Neural cell (in vitro differentiated cells): ENCODE measurements at regions not wholly inside any gene's neighbourhood (a gene's known extent, or its start where the extent isn't known, plus 50 kb on each side); places are given as distances from the start of the nearest gene placed in this dataset.

ENCODE experiments used
- H2AFZ ChIP-seq: fragments of 200-600, 300-800 bp; sonication (generic), shearing (Covaris generic); 2 replicates; pipeline ENCODE4 v1.6.0; 2014; ENCODE audit warnings: low read depth, mild to moderate bottlenecking, antibody characterized with exemption, low read length, moderate library complexity
- H3F3A ChIP-seq: fragments of 200-600 bp; shearing (Covaris generic); 2 replicates; pipeline ENCODE4 v1.6.1; 2016; ENCODE audit warnings: mild to moderate bottlenecking, moderate library complexity, mixed read lengths, antibody characterized with exemption, low read length; ENCODE audit not compliant: insufficient read depth, poor library complexity, severe bottlenecking
- H3K27ac ChIP-seq: fragments of 200-600, 300-800 bp; sonication (generic), shearing (Covaris generic); 2 replicates; pipeline ENCODE4 v1.5.1; 2014; ENCODE audit warnings: mild to moderate bottlenecking, low read length, moderate library complexity
- H3K27me3 ChIP-seq: fragments of 300-800, 200-600 bp; sonication (generic), shearing (Covaris generic); 2 replicates; pipeline ENCODE4 v1.6.0; 2014; ENCODE audit warnings: mild to moderate bottlenecking, low read depth, low read length, moderate library complexity; ENCODE audit not compliant: insufficient read depth
- H3K36me3 ChIP-seq: fragments of 300-800, 200-600 bp; sonication (generic), shearing (Covaris generic); 2 replicates; pipeline ENCODE4 v1.5.1; 2014; ENCODE audit warnings: mild to moderate bottlenecking, antibody characterized with exemption, low read length, moderate library complexity; ENCODE audit not compliant: insufficient read depth
- H3K4me2 ChIP-seq: fragments of 300-800, 200-600 bp; sonication (generic), shearing (Covaris generic); 2 replicates; pipeline ENCODE4 v1.6.0; 2014; ENCODE audit warnings: mild to moderate bottlenecking, low read length
- H3K4me3 ChIP-seq: fragments of 300-800, 200-600 bp; sonication (generic), shearing (Covaris generic); 2 replicates; pipeline ENCODE4 v1.5.1; 2014; ENCODE audit warnings: mild to moderate bottlenecking, low read length, moderate library complexity
- H3K79me2 ChIP-seq: fragments of 200-600 bp; shearing (Covaris generic); replicated peaks from 2 replicates; pipeline ENCODE4 v1.6.0; 2014; ENCODE audit warnings: mild to moderate bottlenecking, low read length, moderate library complexity; ENCODE audit not compliant: insufficient read depth
- H3K9ac ChIP-seq: fragments of 300-800, 200-600 bp; sonication (generic), shearing (Covaris generic); 2 replicates; pipeline ENCODE4 v1.6.1; 2016; ENCODE audit warnings: mild to moderate bottlenecking, low read length, mixed read lengths
- H3K9me2 ChIP-seq: fragments of 200-600 bp; shearing (Covaris generic); 2 replicates; pipeline ENCODE4 v1.6.1; 2016; ENCODE audit warnings: mild to moderate bottlenecking, low read length, mixed read lengths; ENCODE audit not compliant: insufficient read depth
- H3K9me3 ChIP-seq: fragments of 200-600, 300-800 bp; sonication (generic), shearing (Covaris generic); 2 replicates; pipeline ENCODE4 v1.6.1; 2016; ENCODE audit warnings: mild to moderate bottlenecking, mixed run types, low read length, moderate library complexity, mixed read lengths
- H4K20me1 ChIP-seq: fragments of 200-600 bp; shearing (Covaris generic); 2 replicates; pipeline ENCODE4 v1.6.1; 2016; ENCODE audit warnings: mild to moderate bottlenecking, mixed run types; ENCODE audit not compliant: insufficient read depth
- CTCF ChIP-seq: fragments of 450-650 bp; IDR thresholded peaks from 2 replicates; pipeline ENCODE4 v1.5.1; 2014; ENCODE audit warnings: antibody characterized with exemption, mild to moderate bottlenecking, moderate library complexity; ENCODE audit not compliant: poor library complexity, severe bottlenecking
- EP300 ChIP-seq: fragments of 450-650 bp; conservative IDR thresholded peaks from 2 replicates; pipeline ENCODE4 v1.6.1; 2014; ENCODE audit warnings: antibody characterized with exemption, mild to moderate bottlenecking, moderate library complexity; ENCODE audit not compliant: poor library complexity, severe bottlenecking
- MXI1 ChIP-seq: fragments of 450-650 bp; conservative IDR thresholded peaks from 2 replicates; pipeline ENCODE4 v1.6.1; 2014; ENCODE audit warnings: antibody characterized with exemption, mild to moderate bottlenecking; ENCODE audit not compliant: poor library complexity, severe bottlenecking
- REST ChIP-seq: IDR thresholded peaks from 2 replicates; pipeline ENCODE4 v1.6.1; 2012; ENCODE audit warnings: borderline replicate concordance
- SMC3 ChIP-seq: fragments of 450-650 bp; conservative IDR thresholded peaks from 2 replicates; pipeline ENCODE4 v1.6.1; 2014; ENCODE audit warnings: antibody characterized with exemption, mild to moderate bottlenecking, moderate library complexity; ENCODE audit not compliant: poor library complexity
- TAF1 ChIP-seq: IDR thresholded peaks from 2 replicates; pipeline ENCODE4 v1.6.1; 2012; ENCODE audit warnings: low read depth

GRCh38 chr2:181781078-181781786, 100.9 kb upstream of the NEUROD1 start:
- Histone ChIP-seq H3K9me2 (no peaks in the 10 kb centered on the region), H3K4me2 (no peak overlapping the region), H3K27me3 (no peaks in the 10 kb centered on the region), H4K20me1 (no peaks in the 10 kb centered on the region), H3K4me3 (no peak overlapping the region), H2AFZ (no peak overlapping the region), H3K36me3 (no peaks in the 10 kb centered on the region), H3K27ac (no peak overlapping the region), H3F3A (no peaks in the 10 kb centered on the region), H3K9me3 (no peaks in the 10 kb centered on the region), H3K9ac (no peak overlapping the region), H3K79me2 (no peaks in the 10 kb centered on the region)
- no peak for TF ChIP-seq CTCF
- no peak for TF ChIP-seq EP300
- no peak for TF ChIP-seq MXI1
- TF ChIP-seq SMC3, result no peak

GRCh38 chr2:181782660-181783059, 102.3 kb upstream of the NEUROD1 start:
- no peaks in the 10 kb centered on the region for H3K79me2 ChIP-seq
- no peaks in the 10 kb centered on the region for H3K27me3 ChIP-seq
- H3K36me3 ChIP-seq, result no peaks in the 10 kb centered on the region
- H3K9me3 ChIP-seq, result no peaks in the 10 kb centered on the region
- H3F3A ChIP-seq, result no peaks in the 10 kb centered on the region
- no peak for TF ChIP-seq SMC3
- TF ChIP-seq CTCF, result no peak
- no peak for TF ChIP-seq TAF1
- no peak for TF ChIP-seq REST
- H4K20me1 ChIP-seq, result no peaks in the 10 kb centered on the region
- H3K9me2 ChIP-seq, result no peaks in the 10 kb centered on the region
- H3K4me3 ChIP-seq, result no peak overlapping the region
- no peak overlapping the region for H3K4me2 ChIP-seq
- no peak overlapping the region for H3K9ac ChIP-seq
- no peak overlapping the region for H3K27ac ChIP-seq
- H2AFZ ChIP-seq, result no peak overlapping the region
